ENCODE measurements at regions not wholly inside any gene's neighbourhood (a gene's known extent, or its start where the extent isn't known, plus 50 kb on each side); places are given as distances from the start of the nearest gene placed in this dataset.
A peak's percentile ranks its signal among the peaks of the same experiment; 100 is the strongest.

- no peak for TF ChIP-seq GLIS3 (CRISPR knock-in tag; IDR thresholded peaks at IDR 0.05)
- TF ChIP-seq PATZ1 (CRISPR knock-in tag; IDR thresholded peaks at IDR 0.05; ENCODE audit: borderline replicate concordance): no peak
- TF ChIP-seq TCF4 (CRISPR knock-in tag; IDR thresholded peaks at IDR 0.05; ENCODE audit: borderline replicate concordance): no peak
- no peak for TF ChIP-seq ISL1 (CRISPR knock-in tag; IDR thresholded peaks at IDR 0.05)
- no peak for TF ChIP-seq CREB5 (CRISPR knock-in tag; IDR thresholded peaks at IDR 0.05; ENCODE audit: low read depth)
- TF ChIP-seq ZC3H10 (CRISPR knock-in tag; IDR thresholded peaks at IDR 0.05): no peak
- no peak for TF ChIP-seq ZNF70 (CRISPR knock-in tag; IDR thresholded peaks at IDR 0.05)
Measured at GRCh38 chr20:51960047-51960675, 157.8 kb upstream of the SALL4 start (continued).

GRCh38 chr20:51959066-51959542 is 156.8 kb upstream of the SALL4 start:
- ATAC-seq: no peak
- TF ChIP-seq TOX (CRISPR knock-in tag; IDR thresholded peaks at IDR 0.05; ENCODE audit: borderline replicate concordance) (no peak), ZNF70 (CRISPR knock-in tag; IDR thresholded peaks at IDR 0.05) (no peak), ARNTL (CRISPR knock-in tag; IDR thresholded peaks at IDR 0.05; ENCODE audit: borderline replicate concordance, low read depth) (no peak), CSRNP3 (CRISPR knock-in tag; IDR thresholded peaks at IDR 0.05) (no peak), OSR1 (CRISPR knock-in tag; IDR thresholded peaks at IDR 0.05) (no peak), TCF4 (CRISPR knock-in tag; IDR thresholded peaks at IDR 0.05; ENCODE audit: borderline replicate concordance) (peak; percentile 54; the same call in 1 of the 2 replicates)

GRCh38 chr20:51958099-51959065 is 156.1 kb upstream of the SALL4 start:
- TF ChIP-seq ZFP3 (CRISPR knock-in tag; IDR thresholded peaks at IDR 0.05) (no peak), SNAI2 (CRISPR knock-in tag; IDR thresholded peaks at IDR 0.05) (no peak), ESRRG (CRISPR knock-in tag; IDR thresholded peaks at IDR 0.05) (no peak), BACH2 (CRISPR knock-in tag; IDR thresholded peaks at IDR 0.05; ENCODE audit: borderline replicate concordance) (no peak), ISL1 (CRISPR knock-in tag; IDR thresholded peaks at IDR 0.05) (no peak), ZNF8 (CRISPR knock-in tag; IDR thresholded peaks at IDR 0.05) (no peak), RARB (CRISPR knock-in tag; IDR thresholded peaks at IDR 0.05) (no peak), ZFP30 (CRISPR knock-in tag; IDR thresholded peaks at IDR 0.05) (no peak)
- ATAC-seq: no peak

GRCh38 chr20:51955756-51956155 is 153.4 kb upstream of the SALL4 start:
- no peak for ATAC-seq
- TF ChIP-seq TOX (CRISPR knock-in tag; IDR thresholded peaks at IDR 0.05; ENCODE audit: borderline replicate concordance) (no peak), OSR1 (CRISPR knock-in tag; IDR thresholded peaks at IDR 0.05) (no peak), CSRNP3 (CRISPR knock-in tag; IDR thresholded peaks at IDR 0.05) (no peak), ZFP3 (CRISPR knock-in tag; IDR thresholded peaks at IDR 0.05) (no peak), ZC3H10 (CRISPR knock-in tag; IDR thresholded peaks at IDR 0.05) (no peak), ZNF8 (CRISPR knock-in tag; IDR thresholded peaks at IDR 0.05) (no peak), ZFP30 (CRISPR knock-in tag; IDR thresholded peaks at IDR 0.05) (no peak), ISL1 (CRISPR knock-in tag; IDR thresholded peaks at IDR 0.05) (no peak)

Data from SK-N-SH treated with all-trans-retinoic acid at 6 μM for 48 hours (cell line).